ENCODE measurements at regions not wholly inside any gene's neighbourhood (a gene's known extent, or its start where the extent isn't known, plus 50 kb on each side); places are given as distances from the start of the nearest gene placed in this dataset.

DNA sequence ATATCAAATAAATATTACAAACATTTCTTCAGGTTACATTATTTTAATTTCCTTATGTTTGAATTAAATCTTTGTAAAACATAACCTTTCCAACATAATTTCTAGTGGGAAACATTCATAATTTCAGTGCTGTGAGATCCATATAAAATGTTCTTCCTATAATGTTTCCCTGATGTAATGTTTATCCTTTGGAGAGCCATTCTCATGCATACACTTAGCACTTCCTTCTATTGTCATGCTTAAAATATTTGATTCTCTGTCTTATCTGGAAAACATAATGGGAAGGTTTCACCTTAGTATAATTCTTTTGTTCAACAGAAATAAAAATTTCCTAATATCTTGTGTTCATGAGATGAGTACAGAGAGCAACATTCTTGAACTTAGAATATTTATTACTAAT, 472.5 kb downstream of the ADAMTS20 start:
- H3K27ac ChIP-seq (ENCODE audit: extremely low read depth, low read depth, low read length) = no peak overlapping the region
- H3K4me1 ChIP-seq (ENCODE audit: control insufficient read depth, insufficient read depth, low read length) = no peaks in the 10 kb centered on the region
- no peak overlapping the region for H3K4me3 ChIP-seq (ENCODE audit: low read depth, low read length)
- CTCF ChIA-PET = interaction anchor here (0.6 kb wide), 1 partner anchor 253 kb away, joined by 3 read pairs; no protein-coding TSS in a partner anchor
- no peaks in the 10 kb centered on the region for H3K36me3 ChIP-seq (ENCODE audit: control insufficient read depth in 2 of 2, insufficient read depth in 1 of 2, low read length in 2 of 2)
- POLR2A ChIA-PET = no interaction called here
- TF ChIP-seq ZNF311 (tag by site-specific recombination; IDR thresholded peaks at IDR 0.05; ENCODE audit: borderline replicate concordance) = no peak
- TF ChIP-seq ZNF426 (tag by site-specific recombination; IDR thresholded peaks at IDR 0.05) = no peak
- no peak for TF ChIP-seq ZNF48 (tag by site-specific recombination; IDR thresholded peaks at IDR 0.05)
- TF ChIP-seq ZNF768 (tag by site-specific recombination; IDR thresholded peaks at IDR 0.05) = no peak
- TF ChIP-seq ZNF596 (tag by site-specific recombination; IDR thresholded peaks at IDR 0.05) = no peak
- no peak for TF ChIP-seq ZNF747 (tag by site-specific recombination; IDR thresholded peaks at IDR 0.05)
- TF ChIP-seq, protein P1, sequence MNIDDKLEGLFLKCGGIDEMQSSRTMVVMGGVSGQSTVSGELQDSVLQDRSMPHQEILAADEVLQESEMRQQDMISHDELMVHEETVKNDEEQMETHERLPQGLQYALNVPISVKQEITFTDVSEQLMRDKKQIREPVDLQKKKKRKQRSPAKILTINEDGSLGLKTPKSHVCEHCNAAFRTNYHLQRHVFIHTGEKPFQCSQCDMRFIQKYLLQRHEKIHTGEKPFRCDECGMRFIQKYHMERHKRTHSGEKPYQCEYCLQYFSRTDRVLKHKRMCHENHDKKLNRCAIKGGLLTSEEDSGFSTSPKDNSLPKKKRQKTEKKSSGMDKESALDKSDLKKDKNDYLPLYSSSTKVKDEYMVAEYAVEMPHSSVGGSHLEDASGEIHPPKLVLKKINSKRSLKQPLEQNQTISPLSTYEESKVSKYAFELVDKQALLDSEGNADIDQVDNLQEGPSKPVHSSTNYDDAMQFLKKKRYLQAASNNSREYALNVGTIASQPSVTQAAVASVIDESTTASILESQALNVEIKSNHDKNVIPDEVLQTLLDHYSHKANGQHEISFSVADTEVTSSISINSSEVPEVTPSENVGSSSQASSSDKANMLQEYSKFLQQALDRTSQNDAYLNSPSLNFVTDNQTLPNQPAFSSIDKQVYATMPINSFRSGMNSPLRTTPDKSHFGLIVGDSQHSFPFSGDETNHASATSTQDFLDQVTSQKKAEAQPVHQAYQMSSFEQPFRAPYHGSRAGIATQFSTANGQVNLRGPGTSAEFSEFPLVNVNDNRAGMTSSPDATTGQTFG (tag by site-specific recombination; IDR thresholded peaks at IDR 0.05; ENCODE audit: borderline replicate concordance) = no peak
- TF ChIP-seq ZNF221 (tag by site-specific recombination; IDR thresholded peaks at IDR 0.05; ENCODE audit: borderline replicate concordance) = no peak
- TF ChIP-seq, protein P2, sequence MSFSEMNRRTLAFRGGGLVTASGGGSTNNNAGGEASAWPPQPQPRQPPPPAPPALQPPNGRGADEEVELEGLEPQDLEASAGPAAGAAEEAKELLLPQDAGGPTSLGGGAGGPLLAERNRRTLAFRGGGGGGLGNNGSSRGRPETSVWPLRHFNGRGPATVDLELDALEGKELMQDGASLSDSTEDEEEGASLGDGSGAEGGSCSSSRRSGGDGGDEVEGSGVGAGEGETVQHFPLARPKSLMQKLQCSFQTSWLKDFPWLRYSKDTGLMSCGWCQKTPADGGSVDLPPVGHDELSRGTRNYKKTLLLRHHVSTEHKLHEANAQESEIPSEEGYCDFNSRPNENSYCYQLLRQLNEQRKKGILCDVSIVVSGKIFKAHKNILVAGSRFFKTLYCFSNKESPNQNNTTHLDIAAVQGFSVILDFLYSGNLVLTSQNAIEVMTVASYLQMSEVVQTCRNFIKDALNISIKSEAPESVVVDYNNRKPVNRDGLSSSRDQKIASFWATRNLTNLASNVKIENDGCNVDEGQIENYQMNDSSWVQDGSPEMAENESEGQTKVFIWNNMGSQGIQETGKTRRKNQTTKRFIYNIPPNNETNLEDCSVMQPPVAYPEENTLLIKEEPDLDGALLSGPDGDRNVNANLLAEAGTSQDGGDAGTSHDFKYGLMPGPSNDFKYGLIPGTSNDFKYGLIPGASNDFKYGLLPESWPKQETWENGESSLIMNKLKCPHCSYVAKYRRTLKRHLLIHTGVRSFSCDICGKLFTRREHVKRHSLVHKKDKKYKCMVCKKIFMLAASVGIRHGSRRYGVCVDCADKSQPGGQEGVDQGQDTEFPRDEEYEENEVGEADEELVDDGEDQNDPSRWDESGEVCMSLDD (tag by site-specific recombination; IDR thresholded peaks at IDR 0.05) = no peak
- no peak for TF ChIP-seq ZNF544 (tag by site-specific recombination; IDR thresholded peaks at IDR 0.05)
- TF ChIP-seq ZNF114 (tag by site-specific recombination; IDR thresholded peaks at IDR 0.05) = no peak
- TF ChIP-seq, protein P3, sequence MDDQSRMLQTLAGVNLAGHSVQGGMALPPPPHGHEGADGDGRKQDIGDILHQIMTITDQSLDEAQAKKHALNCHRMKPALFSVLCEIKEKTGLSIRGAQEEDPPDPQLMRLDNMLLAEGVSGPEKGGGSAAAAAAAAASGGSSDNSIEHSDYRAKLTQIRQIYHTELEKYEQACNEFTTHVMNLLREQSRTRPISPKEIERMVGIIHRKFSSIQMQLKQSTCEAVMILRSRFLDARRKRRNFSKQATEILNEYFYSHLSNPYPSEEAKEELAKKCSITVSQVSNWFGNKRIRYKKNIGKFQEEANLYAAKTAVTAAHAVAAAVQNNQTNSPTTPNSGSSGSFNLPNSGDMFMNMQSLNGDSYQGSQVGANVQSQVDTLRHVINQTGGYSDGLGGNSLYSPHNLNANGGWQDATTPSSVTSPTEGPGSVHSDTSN (CRISPR knock-in tag; IDR thresholded peaks at IDR 0.05) = no peak
- no peak for TF ChIP-seq ZNF335 (tag by site-specific recombination; conservative IDR thresholded peaks at IDR 0.05)
- TF ChIP-seq, protein P4, sequence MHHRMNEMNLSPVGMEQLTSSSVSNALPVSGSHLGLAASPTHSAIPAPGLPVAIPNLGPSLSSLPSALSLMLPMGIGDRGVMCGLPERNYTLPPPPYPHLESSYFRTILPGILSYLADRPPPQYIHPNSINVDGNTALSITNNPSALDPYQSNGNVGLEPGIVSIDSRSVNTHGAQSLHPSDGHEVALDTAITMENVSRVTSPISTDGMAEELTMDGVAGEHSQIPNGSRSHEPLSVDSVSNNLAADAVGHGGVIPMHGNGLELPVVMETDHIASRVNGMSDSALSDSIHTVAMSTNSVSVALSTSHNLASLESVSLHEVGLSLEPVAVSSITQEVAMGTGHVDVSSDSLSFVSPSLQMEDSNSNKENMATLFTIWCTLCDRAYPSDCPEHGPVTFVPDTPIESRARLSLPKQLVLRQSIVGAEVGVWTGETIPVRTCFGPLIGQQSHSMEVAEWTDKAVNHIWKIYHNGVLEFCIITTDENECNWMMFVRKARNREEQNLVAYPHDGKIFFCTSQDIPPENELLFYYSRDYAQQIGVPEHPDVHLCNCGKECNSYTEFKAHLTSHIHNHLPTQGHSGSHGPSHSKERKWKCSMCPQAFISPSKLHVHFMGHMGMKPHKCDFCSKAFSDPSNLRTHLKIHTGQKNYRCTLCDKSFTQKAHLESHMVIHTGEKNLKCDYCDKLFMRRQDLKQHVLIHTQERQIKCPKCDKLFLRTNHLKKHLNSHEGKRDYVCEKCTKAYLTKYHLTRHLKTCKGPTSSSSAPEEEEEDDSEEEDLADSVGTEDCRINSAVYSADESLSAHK (tag by site-specific recombination; IDR thresholded peaks at IDR 0.05) = no peak
- TF ChIP-seq KLF7 (tag by site-specific recombination; IDR thresholded peaks at IDR 0.05; ENCODE audit: borderline replicate concordance) = no peak
- no peaks in the 10 kb centered on the region for H3K9me3 ChIP-seq (ENCODE audit: control insufficient read depth, insufficient read depth, low read depth, low read length)

DNA sequence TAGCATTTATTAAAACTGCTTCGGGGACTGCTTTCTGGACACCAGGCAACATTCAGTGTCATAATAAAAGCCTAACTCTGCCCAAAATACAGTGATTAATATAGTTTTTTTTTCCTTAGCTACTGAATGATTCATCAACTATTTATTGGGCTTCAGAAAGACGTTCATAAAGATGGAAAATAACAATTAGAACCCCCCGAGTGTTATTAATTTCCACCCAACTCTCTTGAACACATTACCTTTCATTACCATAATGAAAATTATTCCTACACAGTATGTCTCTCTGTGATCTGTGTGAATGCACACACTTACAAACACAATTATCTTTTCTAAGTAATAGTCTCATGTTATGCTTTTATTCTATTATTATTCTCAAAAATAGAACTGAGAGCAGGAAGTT, 473.0 kb downstream of the ADAMTS20 start:
- POLR2A ChIA-PET = no interaction called here
- Histone ChIP-seq H3K4me3 (ENCODE audit: low read depth, low read length) (no peak overlapping the region), H3K4me1 (ENCODE audit: control insufficient read depth, insufficient read depth, low read length) (no peaks in the 10 kb centered on the region), H3K36me3 (ENCODE audit: control insufficient read depth in 2 of 2, insufficient read depth in 1 of 2, low read length in 2 of 2) (no peaks in the 10 kb centered on the region), H3K27ac (ENCODE audit: extremely low read depth, low read depth, low read length) (no peak overlapping the region), H3K9me3 (ENCODE audit: control insufficient read depth, insufficient read depth, low read depth, low read length) (no peaks in the 10 kb centered on the region)
- TF ChIP-seq HOXA7 (CRISPR knock-in tag; IDR thresholded peaks at IDR 0.05; ENCODE audit: borderline replicate concordance) (no peak), ZNF530 (tag by site-specific recombination; IDR thresholded peaks at IDR 0.05; ENCODE audit: low read depth) (no peak)
- CTCF ChIA-PET = interaction anchor here (0.6 kb wide), 1 partner anchor 253 kb away, joined by 3 read pairs; no protein-coding TSS in a partner anchor
